OCI-LY1 (cell line): ENCODE measurements at regions not wholly inside any gene's neighbourhood (a gene's known extent, or its start where the extent isn't known, plus 50 kb on each side); places are given as distances from the start of the nearest gene placed in this dataset.

Experiments used
- EZH2 ChIP-seq: fragments of 200-600 bp; sonication (generic), shearing (Covaris generic); IDR thresholded peaks from 2 replicates; pipeline ENCODE4 v1.8.0; 2017; ENCODE audit warnings: borderline replicate concordance, mixed run types, mild to moderate bottlenecking, antibody characterized with exemption, low read length, moderate library complexity, mixed read lengths
- TF ChIP-seq, protein P1 (sequence below): fragments of 200-600 bp; sonication (generic), shearing (Covaris generic); IDR thresholded peaks from 2 replicates; pipeline ENCODE4 v1.5.1; 2017; ENCODE audit warnings: mild to moderate bottlenecking, antibody characterized with exemption, low read length, moderate library complexity, mixed read lengths

DNA sequence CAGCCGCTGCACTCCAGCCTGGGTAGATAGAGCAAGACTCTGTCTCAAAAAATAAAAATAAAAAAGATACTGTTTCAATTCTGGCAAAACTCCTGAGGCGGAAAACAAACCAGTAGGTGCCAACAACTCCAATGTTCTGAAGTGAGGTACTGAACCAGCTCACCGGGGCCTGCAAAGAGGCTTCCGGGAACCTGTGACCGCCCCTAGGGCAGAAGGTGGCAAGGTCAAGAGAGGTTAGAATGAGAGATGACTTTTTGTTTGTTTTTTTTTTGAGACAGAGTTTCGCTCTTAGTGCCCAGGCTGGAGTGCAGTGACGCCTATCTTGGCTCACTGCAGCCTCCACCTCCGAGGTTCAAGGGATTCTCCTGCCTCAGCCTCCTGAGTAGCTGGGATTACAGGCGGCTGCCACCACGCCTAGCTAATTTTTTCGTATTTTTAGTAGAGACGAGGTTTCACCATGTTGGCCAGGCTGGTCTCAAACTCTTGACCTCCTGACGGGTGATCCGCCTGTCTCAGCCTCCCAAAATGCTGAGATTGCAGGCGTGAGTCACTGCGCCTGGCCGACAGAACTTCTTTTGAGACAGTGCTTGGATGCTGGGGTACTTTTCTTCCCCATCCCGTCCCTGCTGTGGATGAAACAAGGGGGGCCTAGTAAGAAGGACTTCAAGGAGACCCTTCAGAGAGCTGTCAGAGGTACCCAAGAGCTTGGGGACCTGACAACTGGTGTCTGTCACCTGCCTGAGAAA, 91.9 kb upstream of the SLC25A33 start:
- TF ChIP-seq, protein P1, sequence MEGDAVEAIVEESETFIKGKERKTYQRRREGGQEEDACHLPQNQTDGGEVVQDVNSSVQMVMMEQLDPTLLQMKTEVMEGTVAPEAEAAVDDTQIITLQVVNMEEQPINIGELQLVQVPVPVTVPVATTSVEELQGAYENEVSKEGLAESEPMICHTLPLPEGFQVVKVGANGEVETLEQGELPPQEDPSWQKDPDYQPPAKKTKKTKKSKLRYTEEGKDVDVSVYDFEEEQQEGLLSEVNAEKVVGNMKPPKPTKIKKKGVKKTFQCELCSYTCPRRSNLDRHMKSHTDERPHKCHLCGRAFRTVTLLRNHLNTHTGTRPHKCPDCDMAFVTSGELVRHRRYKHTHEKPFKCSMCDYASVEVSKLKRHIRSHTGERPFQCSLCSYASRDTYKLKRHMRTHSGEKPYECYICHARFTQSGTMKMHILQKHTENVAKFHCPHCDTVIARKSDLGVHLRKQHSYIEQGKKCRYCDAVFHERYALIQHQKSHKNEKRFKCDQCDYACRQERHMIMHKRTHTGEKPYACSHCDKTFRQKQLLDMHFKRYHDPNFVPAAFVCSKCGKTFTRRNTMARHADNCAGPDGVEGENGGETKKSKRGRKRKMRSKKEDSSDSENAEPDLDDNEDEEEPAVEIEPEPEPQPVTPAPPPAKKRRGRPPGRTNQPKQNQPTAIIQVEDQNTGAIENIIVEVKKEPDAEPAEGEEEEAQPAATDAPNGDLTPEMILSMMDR, result no peak
- no peak for TF ChIP-seq EZH2
